ENCODE measurements at regions not wholly inside any gene's neighbourhood (a gene's known extent, or its start where the extent isn't known, plus 50 kb on each side); places are given as distances from the start of the nearest gene placed in this dataset.

DNA sequence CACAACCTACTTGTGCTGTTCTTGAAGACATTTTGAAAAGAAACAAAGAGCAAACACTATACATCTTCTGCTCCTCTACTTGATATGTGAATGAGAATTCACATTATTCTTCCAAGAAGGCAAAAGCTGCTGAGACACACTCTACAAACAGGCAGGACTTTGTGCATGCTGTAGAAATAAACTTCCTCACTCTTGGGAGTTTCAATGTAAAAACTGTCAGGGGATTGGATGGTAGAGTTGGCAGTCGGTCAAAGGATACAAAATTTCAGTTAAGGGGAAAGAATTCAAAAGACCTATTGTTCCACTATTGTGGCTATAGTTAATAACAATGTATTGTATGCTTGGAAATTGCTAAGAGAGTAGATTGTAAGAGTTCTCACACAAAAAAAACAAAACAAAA lies 196.3 kb downstream of the MC4R start:
- Histone ChIP-seq H3K36me3 (no peaks in the 10 kb centered on the region), H3K27me3 (no peaks in the 10 kb centered on the region), H3K27ac (no peak overlapping the region), H3K4me3 (ENCODE audit: low read depth in 1 of 2, low read length in 1 of 2) (no peak overlapping the region), H3K4me1 (ENCODE audit: control insufficient read depth in 1 of 2, insufficient read depth in 1 of 2, low read depth in 1 of 2, low read length in 1 of 2) (no peaks in the 10 kb centered on the region), H3K9me3 (no peaks in the 10 kb centered on the region)
- TF ChIP-seq CTCF (IDR thresholded peaks at IDR 0.05): no peak

GRCh38 chr18:60174832-60175231 lies 197.7 kb downstream of the MC4R start:
- H3K4me1 ChIP-seq (ENCODE audit: control insufficient read depth in 1 of 2, insufficient read depth in 1 of 2, low read depth in 1 of 2, low read length in 1 of 2): no peaks in the 10 kb centered on the region
- no peaks in the 10 kb centered on the region for H3K27me3 ChIP-seq
- H3K27ac ChIP-seq: no peak overlapping the region
- no peak for TF ChIP-seq CTCF (IDR thresholded peaks at IDR 0.05)
- H3K9me3 ChIP-seq: no peaks in the 10 kb centered on the region
- no peaks in the 10 kb centered on the region for H3K36me3 ChIP-seq
- no peak overlapping the region for H3K4me3 ChIP-seq (ENCODE audit: low read depth in 1 of 2, low read length in 1 of 2)

DNA sequence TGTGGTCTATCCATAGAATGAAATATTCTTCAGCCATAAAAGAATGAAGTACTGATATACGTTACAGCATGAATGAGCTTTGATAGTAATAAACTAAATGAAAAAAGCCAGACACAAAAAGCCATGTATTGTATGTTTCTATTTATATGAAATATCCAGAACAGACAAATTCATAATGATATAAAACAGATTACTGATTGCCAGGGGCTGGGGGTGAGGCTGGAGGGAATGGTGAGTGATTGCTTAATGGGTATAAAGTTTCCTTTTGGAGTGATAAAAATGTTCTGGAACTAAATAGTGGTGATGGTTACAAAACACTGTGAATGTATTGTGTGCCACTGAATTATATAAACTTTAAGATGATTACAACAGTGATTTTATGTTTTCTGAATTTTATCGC lies 200.5 kb downstream of the MC4R start:
- H3K27ac ChIP-seq: no peak overlapping the region
- no peaks in the 10 kb centered on the region for H3K4me1 ChIP-seq (ENCODE audit: control insufficient read depth in 1 of 2, insufficient read depth in 1 of 2, low read depth in 1 of 2, low read length in 1 of 2)
- no peak overlapping the region for H3K4me3 ChIP-seq (ENCODE audit: low read depth in 1 of 2, low read length in 1 of 2)
- no peaks in the 10 kb centered on the region for H3K27me3 ChIP-seq
- no peaks in the 10 kb centered on the region for H3K36me3 ChIP-seq
- no peaks in the 10 kb centered on the region for H3K9me3 ChIP-seq
- TF ChIP-seq CTCF (IDR thresholded peaks at IDR 0.05): no peak

DNA sequence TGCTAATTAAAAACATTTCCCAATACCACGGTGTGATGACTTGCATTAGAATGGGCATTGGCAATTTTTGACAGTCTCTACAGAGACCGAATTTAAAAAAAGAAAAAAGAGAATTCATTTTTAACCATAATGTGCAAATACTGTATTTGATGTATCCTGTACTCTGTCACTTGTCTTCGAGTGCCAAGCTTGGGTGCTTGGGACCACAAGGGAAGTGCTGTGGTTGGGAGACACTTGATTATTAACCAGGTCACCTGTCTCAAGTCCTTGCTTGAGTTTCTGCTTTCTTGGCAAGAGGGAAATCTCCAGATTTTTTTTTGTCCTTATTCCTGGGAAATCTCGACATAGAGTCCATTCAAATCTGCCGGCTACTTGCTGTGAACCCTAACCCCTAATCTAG lies 209.0 kb downstream of the MC4R start:
- H3K4me1 ChIP-seq (ENCODE audit: control insufficient read depth in 1 of 2, insufficient read depth in 1 of 2, low read depth in 1 of 2, low read length in 1 of 2): no peaks in the 10 kb centered on the region
- H3K9me3 ChIP-seq: no peaks in the 10 kb centered on the region
- no peaks in the 10 kb centered on the region for H3K36me3 ChIP-seq
- H3K4me3 ChIP-seq (ENCODE audit: low read depth in 1 of 2, low read length in 1 of 2): no peak overlapping the region
- no peak for TF ChIP-seq CTCF (IDR thresholded peaks at IDR 0.05)
- no peaks in the 10 kb centered on the region for H3K27me3 ChIP-seq
- no peak overlapping the region for H3K27ac ChIP-seq

- no peak for TF ChIP-seq CTCF (IDR thresholded peaks at IDR 0.05)
- Histone ChIP-seq H3K36me3 (no peaks in the 10 kb centered on the region), H3K9me3 (no peaks in the 10 kb centered on the region), H3K4me3 (ENCODE audit: low read depth in 1 of 2, low read length in 1 of 2) (no peak overlapping the region), H3K27me3 (no peaks in the 10 kb centered on the region), H3K27ac (no peak overlapping the region), H3K4me1 (ENCODE audit: control insufficient read depth in 1 of 2, insufficient read depth in 1 of 2, low read depth in 1 of 2, low read length in 1 of 2) (no peaks in the 10 kb centered on the region)
Observed at GRCh38 chr18:60162388-60162787, 210.2 kb downstream of the MC4R start.

GRCh38 chr18:60157810-60158209 lies 214.8 kb downstream of the MC4R start:
- Histone ChIP-seq H3K4me3 (ENCODE audit: low read depth in 1 of 2, low read length in 1 of 2) (no peak overlapping the region), H3K9me3 (no peaks in the 10 kb centered on the region), H3K4me1 (ENCODE audit: control insufficient read depth in 1 of 2, insufficient read depth in 1 of 2, low read depth in 1 of 2, low read length in 1 of 2) (no peaks in the 10 kb centered on the region), H3K27me3 (no peaks in the 10 kb centered on the region), H3K36me3 (no peaks in the 10 kb centered on the region), H3K27ac (no peak overlapping the region)
- no peak for TF ChIP-seq CTCF (IDR thresholded peaks at IDR 0.05)

All from neutrophil (primary cell).